GM19324 (cell line): ENCODE measurements at regions not wholly inside any gene's neighbourhood (a gene's known extent, or its start where the extent isn't known, plus 50 kb on each side); places are given as distances from the start of the nearest gene placed in this dataset.

Experiments used
- ATAC-seq: cut with Tn5 transposase; IDR thresholded peaks from one replicate; pipeline ENCODE4 v1.9.1; 2021; ENCODE audit warnings: mild to moderate bottlenecking, moderate library complexity; ENCODE audit not compliant: unreplicated experiment, low FRiP score

DNA sequence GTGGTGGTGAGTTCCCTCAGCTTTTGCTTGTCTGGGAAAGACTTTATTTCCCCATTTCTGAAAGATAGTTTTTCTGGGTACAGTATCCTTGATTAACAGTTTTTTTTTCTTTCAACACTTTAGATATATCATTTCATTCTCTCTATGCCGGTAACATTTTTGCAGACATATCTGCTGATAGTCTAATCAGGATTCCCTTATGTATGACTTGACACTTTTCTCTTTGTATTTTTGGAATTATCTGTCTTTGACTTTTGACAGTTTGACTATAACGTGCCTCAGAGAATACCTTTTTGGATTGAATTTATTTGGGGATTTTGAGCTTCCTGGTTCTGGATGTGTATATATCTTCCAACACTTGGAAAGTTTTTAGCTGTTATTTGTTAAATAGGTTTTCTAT, 234.8 kb upstream of the PRICKLE1 start:
- no peak for ATAC-seq

GRCh38 chr12:42823679-42824078, 234.1 kb upstream of the PRICKLE1 start:
- ATAC-seq, result no peak

DNA sequence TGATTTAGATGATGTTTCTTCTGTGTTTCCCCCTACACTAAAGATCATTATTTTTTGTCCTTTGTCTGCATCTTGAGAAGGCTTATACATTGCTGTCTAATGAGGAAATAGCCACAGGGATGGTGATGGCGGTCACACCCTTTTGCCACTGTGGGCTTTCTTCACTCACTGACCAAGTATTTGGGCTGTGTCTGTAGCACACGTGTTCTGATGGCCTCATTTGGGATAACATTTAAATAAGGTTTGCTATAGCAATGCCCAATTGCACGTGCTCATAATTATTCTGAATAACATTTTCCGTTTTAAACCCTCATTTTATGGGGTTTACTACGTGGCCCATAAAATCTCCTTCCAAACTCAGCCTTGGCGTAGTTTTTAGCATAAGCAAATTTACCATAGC, 230.3 kb upstream of the PRICKLE1 start:
- no peak for ATAC-seq

DNA sequence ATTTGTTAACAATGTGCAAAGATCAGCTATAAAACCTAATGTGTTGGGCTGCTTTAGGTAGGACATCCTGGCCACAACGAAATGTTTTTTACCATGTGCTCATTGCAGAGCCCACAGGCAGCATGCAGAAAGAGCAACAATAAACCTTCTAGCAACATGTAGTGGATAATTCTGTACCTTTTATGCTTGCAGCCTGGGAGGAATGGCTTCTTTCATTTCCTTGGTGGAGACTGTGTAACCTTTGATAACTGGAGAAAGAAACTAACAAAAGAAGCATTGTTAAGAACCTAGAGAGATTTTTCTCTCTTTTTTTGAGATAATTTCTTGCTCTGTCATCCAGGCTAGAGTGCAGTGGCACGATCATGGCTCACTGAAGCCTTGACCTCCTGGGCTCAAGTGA, 225.5 kb upstream of the PRICKLE1 start:
- no peak for ATAC-seq

- no peak for ATAC-seq
These were observed 223.3 kb upstream of the PRICKLE1 start for GRCh38 chr12:42812871-42813270.

- no peak for ATAC-seq
These were observed 222.5 kb upstream of the PRICKLE1 start for GRCh38 chr12:42812086-42812485.

DNA sequence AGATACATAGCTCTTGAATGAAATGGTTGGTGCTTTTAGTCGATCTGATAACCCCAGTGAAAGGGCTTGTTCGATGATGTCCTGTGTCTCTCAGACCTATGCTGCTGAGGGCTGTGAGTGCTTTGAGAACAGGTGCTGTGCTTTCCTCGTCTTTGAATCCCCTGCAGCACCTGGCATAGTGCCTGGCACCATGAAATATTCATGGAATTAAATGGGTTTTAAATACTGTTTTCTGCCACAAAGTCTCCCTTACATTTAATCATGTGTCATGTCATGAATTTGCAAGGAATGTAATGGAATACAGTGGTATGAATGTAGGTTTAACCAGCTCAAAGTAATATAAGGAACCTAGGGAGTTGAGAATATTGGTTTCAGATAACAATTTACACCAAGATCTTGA, 220.5 kb upstream of the PRICKLE1 start:
- no peak for ATAC-seq

- no peak for ATAC-seq
These were observed 219.7 kb upstream of the PRICKLE1 start for GRCh38 chr12:42809226-42809625.

DNA sequence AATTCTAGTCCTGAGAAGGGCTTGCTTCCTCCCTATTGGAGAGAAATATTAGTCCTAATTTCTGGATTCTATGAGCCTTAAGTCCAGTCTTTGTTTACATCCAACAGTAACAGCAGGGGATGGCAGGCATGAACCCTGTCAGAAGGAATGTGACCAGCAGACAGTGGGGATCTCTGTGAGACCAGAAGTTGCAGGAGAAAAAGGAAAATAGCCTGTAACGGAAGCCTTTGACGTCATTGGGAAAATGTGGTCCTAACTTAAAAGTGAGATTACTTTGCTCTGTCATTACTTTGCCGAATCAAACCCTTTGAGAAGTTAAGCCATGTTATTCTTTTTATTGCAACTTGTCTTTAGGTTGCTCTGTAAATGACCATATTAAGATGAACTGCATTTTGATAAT, 218.2 kb upstream of the PRICKLE1 start:
- ATAC-seq, result no peak

DNA sequence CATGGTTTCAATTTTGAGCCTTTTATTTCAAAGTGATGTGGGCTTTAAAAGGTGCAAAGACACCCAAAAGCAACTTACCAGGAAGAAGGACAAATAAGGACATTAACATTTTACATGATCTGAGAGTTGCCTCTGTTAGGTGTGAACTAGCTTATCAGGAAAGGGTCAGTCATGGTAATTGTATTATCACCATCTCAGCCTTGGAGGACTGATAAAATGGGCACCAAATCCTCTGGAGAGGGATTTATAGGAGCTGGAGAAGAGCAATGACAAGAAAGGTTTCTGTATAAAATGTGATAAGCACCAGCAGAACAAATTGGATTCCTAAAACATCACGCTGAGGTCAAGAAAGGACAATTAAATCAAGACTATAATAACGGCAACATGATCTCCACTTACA, 217.7 kb upstream of the PRICKLE1 start:
- ATAC-seq, result no peak

GRCh38 chr12:42804928-42805327, 215.4 kb upstream of the PRICKLE1 start:
- ATAC-seq, result no peak

DNA sequence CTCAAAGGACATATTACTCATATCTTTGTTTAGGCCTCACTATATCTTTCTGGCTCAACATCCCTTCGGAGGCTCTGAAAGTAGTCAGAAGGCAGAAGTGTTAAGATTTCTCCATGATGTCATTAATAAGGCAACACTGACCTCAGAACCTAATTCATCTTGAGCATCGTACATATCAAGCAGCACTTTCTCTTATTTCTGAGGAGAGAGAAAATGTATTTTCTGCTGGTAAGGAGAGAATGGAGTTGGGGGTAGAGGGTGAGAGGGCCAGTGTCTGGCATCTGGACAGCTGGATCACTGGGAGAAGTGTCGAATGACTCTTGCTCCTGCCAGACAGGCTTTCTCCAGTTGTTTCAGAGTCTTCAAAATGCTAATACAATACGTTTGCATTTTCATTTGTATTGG, 213.2 kb upstream of the PRICKLE1 start:
- no peak for ATAC-seq

- ATAC-seq, result no peak
These were observed 211.7 kb upstream of the PRICKLE1 start for GRCh38 chr12:42801271-42801670.

- no peak for ATAC-seq
These were observed 210.4 kb upstream of the PRICKLE1 start for GRCh38 chr12:42799966-42800365.

DNA sequence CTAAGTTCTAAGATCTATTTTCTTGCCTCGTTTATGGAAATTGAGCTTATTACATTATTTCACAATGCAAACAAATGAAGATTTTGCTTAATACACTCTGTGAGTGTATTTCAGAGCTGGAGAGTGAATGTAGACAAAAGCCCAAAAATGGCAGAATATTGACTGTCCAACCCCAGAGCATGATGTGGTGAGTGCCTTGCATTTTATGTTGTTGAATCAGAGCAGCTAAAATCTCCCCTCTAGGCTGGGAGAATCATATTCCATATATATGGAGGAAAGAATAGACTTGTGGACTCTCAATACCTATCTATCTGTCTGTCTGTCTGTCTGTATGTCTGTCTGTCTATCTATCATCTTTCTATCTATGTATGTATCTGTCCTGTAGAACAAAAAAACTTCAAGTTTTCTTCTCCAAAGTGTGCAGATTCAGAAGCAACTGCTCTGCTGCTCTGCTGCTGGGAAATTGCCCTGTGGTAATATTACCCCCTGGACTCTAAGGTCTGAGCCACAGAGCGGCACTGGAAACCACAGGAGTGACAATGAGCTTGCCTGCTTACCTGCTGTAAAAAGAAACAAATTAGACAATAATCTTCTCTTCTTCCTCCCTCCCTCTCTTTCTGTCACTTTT, 209.4 kb upstream of the PRICKLE1 start:
- ATAC-seq, result no peak

GRCh38 chr12:42794806-42795205, 205.3 kb upstream of the PRICKLE1 start:
- no peak for ATAC-seq

GRCh38 chr12:42793166-42793565, 203.6 kb upstream of the PRICKLE1 start:
- ATAC-seq, result no peak

DNA sequence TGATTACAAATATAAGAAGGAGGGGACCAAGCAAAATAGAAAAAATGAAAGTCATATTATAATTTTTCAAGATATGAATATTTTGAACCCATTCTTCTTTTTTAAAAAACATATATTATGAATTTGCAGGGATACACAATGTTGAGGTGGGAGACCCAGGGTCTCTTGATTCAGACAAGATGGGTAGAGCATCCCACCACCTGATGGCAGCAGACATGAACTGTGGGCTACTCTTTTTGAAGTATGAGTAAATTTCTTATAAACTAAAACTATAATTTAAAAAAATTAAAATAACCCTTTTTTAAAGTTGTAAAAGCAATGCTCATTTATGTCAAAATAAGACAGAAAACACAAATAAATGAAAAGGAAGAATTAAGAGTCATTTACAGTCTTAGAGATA, 202.7 kb upstream of the PRICKLE1 start:
- no peak for ATAC-seq

- no peak for ATAC-seq
These were observed 201.9 kb upstream of the PRICKLE1 start for GRCh38 chr12:42791399-42791798.

DNA sequence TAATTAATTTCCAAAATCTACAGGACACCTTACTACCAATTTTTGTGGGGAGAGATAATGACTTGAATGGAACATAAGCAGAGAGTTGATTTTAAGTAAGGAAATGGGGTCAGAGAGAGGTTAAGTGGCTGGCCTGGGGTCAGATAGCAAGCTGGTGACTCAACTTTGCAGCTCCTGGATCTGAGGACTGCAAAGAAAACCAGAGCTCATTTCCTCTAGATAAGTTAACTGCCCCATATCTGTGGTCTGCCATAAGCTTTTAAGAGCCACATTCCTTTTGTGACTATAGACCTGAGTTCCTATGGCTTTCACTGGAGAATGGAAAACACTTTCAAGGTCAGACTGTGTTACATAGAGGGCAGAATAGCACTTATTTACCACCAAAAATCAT, 201.2 kb upstream of the PRICKLE1 start:
- ATAC-seq, result no peak

DNA sequence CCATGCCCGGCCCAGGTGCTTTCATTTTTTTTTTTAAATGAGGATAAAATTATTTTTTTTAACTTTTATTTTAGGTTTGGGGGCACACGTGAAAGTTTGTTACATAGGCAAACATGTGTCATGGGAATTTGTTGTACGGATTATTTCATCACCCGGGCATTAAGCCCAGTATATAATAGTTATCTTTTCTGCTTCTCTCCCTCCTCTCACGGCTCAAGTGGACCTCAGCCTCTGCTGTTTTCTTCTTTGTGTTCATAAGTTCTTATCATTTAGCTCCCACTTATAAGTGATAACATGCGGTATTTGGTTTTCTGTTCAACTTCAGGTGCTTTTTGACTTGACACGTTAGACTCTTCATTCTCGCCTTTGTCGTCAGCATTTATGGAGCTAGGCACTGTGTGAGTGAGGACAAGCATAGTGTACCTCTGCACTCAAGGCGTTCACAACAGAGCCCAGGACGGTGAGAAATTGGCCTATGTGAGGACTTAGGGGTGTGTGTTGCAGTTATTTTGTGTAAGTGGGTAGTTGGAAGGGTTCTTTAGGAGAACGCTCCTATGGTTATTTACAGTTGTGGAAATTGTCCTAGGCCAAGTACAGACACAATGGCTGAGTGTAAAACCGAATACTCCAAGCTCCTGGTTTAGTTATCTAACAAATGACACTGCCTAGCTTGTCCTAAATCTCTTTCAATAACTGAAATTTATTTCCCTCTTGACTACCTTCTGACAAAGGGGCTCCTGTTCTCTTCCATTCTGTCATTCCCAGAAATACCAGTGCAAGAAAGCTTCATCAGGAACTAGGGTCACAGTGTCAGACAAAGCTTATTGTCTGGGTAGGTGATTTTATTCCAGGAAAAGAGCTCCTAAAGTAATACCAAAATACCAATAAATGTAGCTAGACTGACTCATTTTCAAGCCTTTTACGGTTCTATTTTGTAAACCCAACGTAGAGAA, 200.5 kb upstream of the PRICKLE1 start:
- no peak for ATAC-seq
